Loucy (cell line): ENCODE measurements at regions not wholly inside any gene's neighbourhood (a gene's known extent, or its start where the extent isn't known, plus 50 kb on each side); places are given as distances from the start of the nearest gene placed in this dataset.

Source experiments
- H2AFZ ChIP-seq: fragments of 200-600 bp; sonication (generic); 2 replicates; pipeline ENCODE4 v1.6.0; 2016; ENCODE audit warnings: antibody characterized with exemption, mild to moderate bottlenecking, low read length, moderate library complexity
- H3F3A ChIP-seq: fragments of 200-600 bp; 2 replicates; pipeline ENCODE4 v1.6.0; 2016; ENCODE audit warnings: antibody characterized with exemption, low read depth, mild to moderate bottlenecking
- H3K27me3 ChIP-seq: fragments of 200-600 bp; sonication (generic); 2 replicates; pipeline ENCODE4 v1.6.1; 2014; ENCODE audit warnings: low read length, mild to moderate bottlenecking; ENCODE audit not compliant: insufficient read depth, poor library complexity, severe bottlenecking
- H3K36me3 ChIP-seq: fragments of 200-600 bp; sonication (generic); 2 replicates; pipeline ENCODE4 v1.6.1; 2016; ENCODE audit warnings: low read length; ENCODE audit not compliant: insufficient read depth
- H3K4me1 ChIP-seq: fragments of 200-600 bp; sonication (generic); 2 replicates; pipeline ENCODE4 v1.5.1; 2014; ENCODE audit warnings: low read length, mild to moderate bottlenecking; ENCODE audit not compliant: insufficient read depth, poor library complexity, severe bottlenecking
- H3K4me2 ChIP-seq: fragments of 200-600 bp; sonication (generic); 2 replicates; pipeline ENCODE4 v1.6.0; 2014; ENCODE audit warnings: antibody characterized with exemption, low read length, low read depth, mild to moderate bottlenecking; ENCODE audit not compliant: poor library complexity, severe bottlenecking
- H3K4me3 ChIP-seq: fragments of 200-600 bp; sonication (generic); 2 replicates; pipeline ENCODE4 v1.5.1; 2014; ENCODE audit warnings: low read length, mild to moderate bottlenecking, mixed read lengths; ENCODE audit not compliant: poor library complexity, severe bottlenecking
- H3K79me2 ChIP-seq: fragments of 200-600 bp; sonication (generic); 2 replicates; pipeline ENCODE4 v1.6.1; 2014; ENCODE audit warnings: low read length; ENCODE audit not compliant: insufficient read depth
- H3K9ac ChIP-seq: fragments of 200-600 bp; sonication (generic); 2 replicates; pipeline ENCODE4 v1.6.0; 2014; ENCODE audit warnings: mild to moderate bottlenecking, low read depth, low read length, moderate library complexity; ENCODE audit not compliant: poor library complexity, severe bottlenecking
- H3K9me2 ChIP-seq: fragments of 200-600 bp; sonication (generic); replicated peaks from 2 replicates; pipeline ENCODE4 v1.6.1; 2016; ENCODE audit warnings: low read depth, low read length, mixed read lengths
- H3K9me3 ChIP-seq: fragments of 200-600 bp; sonication (generic); 2 replicates; pipeline ENCODE4 v1.6.1; 2014; ENCODE audit warnings: mild to moderate bottlenecking, antibody characterized with exemption, low read length, low read depth; ENCODE audit not compliant: insufficient read depth
- H4K20me1 ChIP-seq: fragments of 200-600 bp; sonication (generic); 2 replicates; pipeline ENCODE4 v1.6.0; 2014; ENCODE audit warnings: antibody characterized with exemption, low read length, mild to moderate bottlenecking; ENCODE audit not compliant: insufficient read depth, poor library complexity, severe bottlenecking
- CTCF ChIP-seq: fragments of 200-600 bp; sonication (generic); conservative IDR thresholded peaks from 2 replicates; pipeline ENCODE4 v1.5.1; 2014; ENCODE audit warnings: mild to moderate bottlenecking, antibody characterized with exemption, low read length
- EZH2phosphoT487 ChIP-seq: fragments of 200-600 bp; IDR thresholded peaks from 2 replicates; pipeline ENCODE4 v1.6.1; 2018; ENCODE audit warnings: antibody characterized with exemption, mild to moderate bottlenecking, moderate library complexity, borderline replicate concordance

DNA sequence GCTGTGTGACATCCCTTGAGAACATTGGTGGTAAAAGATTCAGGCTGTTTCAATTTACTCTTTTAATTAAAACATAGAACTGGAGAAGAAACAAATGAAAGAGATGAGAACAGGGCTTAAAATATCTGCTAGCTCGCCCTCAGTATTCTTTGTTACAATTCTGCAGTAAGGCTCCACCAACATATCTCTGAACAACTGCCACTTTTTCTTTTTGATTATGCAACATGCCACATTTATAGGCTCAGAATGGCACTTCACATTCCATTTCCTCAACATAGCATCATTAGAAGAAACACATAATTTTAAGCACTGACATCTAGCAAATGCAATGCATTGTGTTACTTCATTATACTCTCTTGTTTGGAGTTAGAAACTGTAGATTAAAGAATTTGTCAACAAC lies 1315.2 kb downstream of the LRFN5 start:
- Histone ChIP-seq H2AFZ (no peak overlapping the region), H3K9me2 (no peaks in the 10 kb centered on the region), H4K20me1 (no peaks in the 10 kb centered on the region), H3K4me1 (no peaks in the 10 kb centered on the region), H3K9ac (no peak overlapping the region), H3K36me3 (no peaks in the 10 kb centered on the region), H3K4me3 (no peak overlapping the region), H3K9me3 (no peaks in the 10 kb centered on the region), H3K4me2 (no peak overlapping the region), H3K79me2 (no peaks in the 10 kb centered on the region), H3K27me3 (no peaks in the 10 kb centered on the region), H3F3A (no peaks in the 10 kb centered on the region)
- no peak for TF ChIP-seq CTCF
- TF ChIP-seq EZH2phosphoT487 = no peak

- no peaks in the 10 kb centered on the region for H3K79me2 ChIP-seq
- H3K4me3 ChIP-seq = no peak overlapping the region
- no peak overlapping the region for H3K4me2 ChIP-seq
- no peaks in the 10 kb centered on the region for H3K9me3 ChIP-seq
- H3K4me1 ChIP-seq = no peaks in the 10 kb centered on the region
- no peak overlapping the region for H3K9ac ChIP-seq
- no peak overlapping the region for H2AFZ ChIP-seq
- H3K36me3 ChIP-seq = no peaks in the 10 kb centered on the region
- no peaks in the 10 kb centered on the region for H3F3A ChIP-seq
- no peak for TF ChIP-seq EZH2phosphoT487
- no peak for TF ChIP-seq CTCF
- H3K9me2 ChIP-seq = no peaks in the 10 kb centered on the region
- no peaks in the 10 kb centered on the region for H3K27me3 ChIP-seq
- no peaks in the 10 kb centered on the region for H4K20me1 ChIP-seq
Measured at GRCh38 chr14:42918615-42919014, 1311.9 kb downstream of the LRFN5 start.

GRCh38 chr14:42911642-42912041 lies 1305.0 kb downstream of the LRFN5 start:
- H3K9me2 ChIP-seq = no peaks in the 10 kb centered on the region
- TF ChIP-seq CTCF = peak; percentile 37
- no peak for TF ChIP-seq EZH2phosphoT487
- no peaks in the 10 kb centered on the region for H4K20me1 ChIP-seq
- H3K4me2 ChIP-seq = no peak overlapping the region
- no peak overlapping the region for H3K4me3 ChIP-seq
- no peaks in the 10 kb centered on the region for H3K9me3 ChIP-seq
- H3K36me3 ChIP-seq = no peaks in the 10 kb centered on the region
- no peaks in the 10 kb centered on the region for H3K4me1 ChIP-seq
- H3K9ac ChIP-seq = no peak overlapping the region
- no peak overlapping the region for H2AFZ ChIP-seq
- no peaks in the 10 kb centered on the region for H3F3A ChIP-seq
- no peaks in the 10 kb centered on the region for H3K27me3 ChIP-seq
- no peaks in the 10 kb centered on the region for H3K79me2 ChIP-seq
